Left lung (tissue), 4 donors: ENCODE measurements at regions not wholly inside any gene's neighbourhood (a gene's known extent, or its start where the extent isn't known, plus 50 kb on each side); places are given as distances from the start of the nearest gene placed in this dataset.

Experiments used
- ATAC-seq: fragments of 200-7000 bp; cut with Tn5 transposase; one replicate; pipeline ENCODE4 v1.9.1; 2020; ENCODE audit warnings: moderate library complexity
- DNase-seq, 4 donors: peaks; one replicate each; pipeline ENCODE4 v3.0.0-alpha.2; 2013 to 2020
- H3K27ac ChIP-seq, 2 donors: fragments of 200-600 bp; sonication (generic) in 1 of 2; one replicate each; pipeline versions ENCODE4 v1.5.0 to v1.8.0; 2020 to 2021
- H3K27me3 ChIP-seq, 2 donors: fragments of 200-600 bp; sonication (generic) in 1 of 2; one replicate each; pipeline versions ENCODE4 v1.5.0 to v1.8.0; 2020 to 2021
- H3K36me3 ChIP-seq, 2 donors: fragments of 200-600 bp; sonication (generic) in 1 of 2; one replicate each; pipeline versions ENCODE4 v1.5.0 to v1.8.0; 2020 to 2021
- H3K4me1 ChIP-seq, 2 donors: fragments of 200-600 bp; one replicate each; pipeline ENCODE4 v1.8.0; 2021
- H3K4me3 ChIP-seq, 2 donors: fragments of 200-600 bp; sonication (generic) in 1 of 2; one replicate each; pipeline versions ENCODE4 v1.5.0 to v1.8.0; 2020 to 2021; ENCODE audit warnings: mild to moderate bottlenecking in 1 of 2
- H3K9me3 ChIP-seq, 2 donors: fragments of 200-600 bp; sonication (generic) in 1 of 2; one replicate each; pipeline versions ENCODE4 v1.5.0 to v1.8.0; 2020 to 2021
- intact Hi-C, 2 donors: fragments of 100-400 bp; cut with DNase I; formaldehyde crosslinking; loops; one replicate each; pipeline versions ENCODE4 v1.11.2 to v1.14.2; 2022
- TF ChIP-seq, protein P1 (sequence below), 2 donors: fragments of 200-600 bp; sonication (generic) in 1 of 2; IDR thresholded peaks; one replicate each; pipeline versions ENCODE4 v1.5.0 to v1.8.0; 2021; ENCODE audit warnings: antibody characterized with exemption in 2 of 2
- donor health status: DM: no; HTN: yes; CAD: no.
- donor health status: DM: no; HTN: no; CAD: no.

- Histone ChIP-seq H3K27ac (no peak overlapping the region), H3K36me3 (no peaks in the 10 kb centered on the region), H3K4me3 (no peak overlapping the region), H3K4me1 (no peaks in the 10 kb centered on the region), H3K9me3 (no peaks in the 10 kb centered on the region), H3K27me3 (no peaks in the 10 kb centered on the region)
- DNase-seq (no peak), ATAC-seq (no peak)
- TF ChIP-seq, protein P1, sequence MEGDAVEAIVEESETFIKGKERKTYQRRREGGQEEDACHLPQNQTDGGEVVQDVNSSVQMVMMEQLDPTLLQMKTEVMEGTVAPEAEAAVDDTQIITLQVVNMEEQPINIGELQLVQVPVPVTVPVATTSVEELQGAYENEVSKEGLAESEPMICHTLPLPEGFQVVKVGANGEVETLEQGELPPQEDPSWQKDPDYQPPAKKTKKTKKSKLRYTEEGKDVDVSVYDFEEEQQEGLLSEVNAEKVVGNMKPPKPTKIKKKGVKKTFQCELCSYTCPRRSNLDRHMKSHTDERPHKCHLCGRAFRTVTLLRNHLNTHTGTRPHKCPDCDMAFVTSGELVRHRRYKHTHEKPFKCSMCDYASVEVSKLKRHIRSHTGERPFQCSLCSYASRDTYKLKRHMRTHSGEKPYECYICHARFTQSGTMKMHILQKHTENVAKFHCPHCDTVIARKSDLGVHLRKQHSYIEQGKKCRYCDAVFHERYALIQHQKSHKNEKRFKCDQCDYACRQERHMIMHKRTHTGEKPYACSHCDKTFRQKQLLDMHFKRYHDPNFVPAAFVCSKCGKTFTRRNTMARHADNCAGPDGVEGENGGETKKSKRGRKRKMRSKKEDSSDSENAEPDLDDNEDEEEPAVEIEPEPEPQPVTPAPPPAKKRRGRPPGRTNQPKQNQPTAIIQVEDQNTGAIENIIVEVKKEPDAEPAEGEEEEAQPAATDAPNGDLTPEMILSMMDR (IDR thresholded peaks at IDR 0.05): no peak
- intact Hi-C loops: loop anchor here in 1 of 2 donors (10.0 kb wide), 1 partner anchor 931 kb away; no protein-coding TSS in a partner anchor
These were observed 315.1 kb upstream of the CLINT1 start for GRCh38 chr5:158174026-158174425.

- Histone ChIP-seq H3K4me3 (no peak overlapping the region), H3K27ac (no peak overlapping the region), H3K36me3 (no peaks in the 10 kb centered on the region), H3K4me1 (no peaks in the 10 kb centered on the region), H3K27me3 (no peaks in the 10 kb centered on the region), H3K9me3 (no peaks in the 10 kb centered on the region)
- intact Hi-C loops: loop anchor here in 1 of 2 donors (10.0 kb wide), 1 partner anchor 933 kb away; no protein-coding TSS in a partner anchor
- DNase-seq (no peak), ATAC-seq (no peak)
- TF ChIP-seq, protein P1 (IDR thresholded peaks at IDR 0.05): no peak
These were observed 313.1 kb upstream of the CLINT1 start for GRCh38 chr5:158172005-158172404.

DNA sequence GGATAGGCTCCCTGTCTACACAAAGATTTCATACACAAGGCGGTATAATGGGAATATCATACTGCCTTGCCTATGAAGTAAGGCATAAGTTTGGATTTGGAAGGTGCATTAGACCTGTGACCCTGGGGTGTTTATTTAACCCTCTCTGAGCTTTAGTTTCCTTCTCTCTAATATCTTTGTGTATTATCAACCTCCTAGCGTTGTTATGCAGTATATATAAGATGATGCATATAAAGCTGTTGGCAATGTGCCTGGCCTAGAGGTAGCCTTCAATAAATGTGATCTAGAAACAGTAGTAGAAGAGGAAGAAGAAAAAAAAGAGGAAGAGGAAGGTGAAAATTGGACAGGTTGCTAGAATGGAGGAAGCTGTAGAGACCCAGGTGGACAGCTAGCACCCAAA lies 311.6 kb upstream of the CLINT1 start:
- Histone ChIP-seq H3K4me1 (no peaks in the 10 kb centered on the region), H3K9me3 (no peaks in the 10 kb centered on the region), H3K27ac (no peak overlapping the region), H3K4me3 (no peak overlapping the region), H3K36me3 (no peaks in the 10 kb centered on the region), H3K27me3 (no peaks in the 10 kb centered on the region)
- intact Hi-C loops: loop anchor here in 1 of 2 donors (10.0 kb wide), 1 partner anchor 934 kb away; no protein-coding TSS in a partner anchor
- ATAC-seq: no peak
- no peak for DNase-seq
- TF ChIP-seq, protein P1 (IDR thresholded peaks at IDR 0.05): no peak

DNA sequence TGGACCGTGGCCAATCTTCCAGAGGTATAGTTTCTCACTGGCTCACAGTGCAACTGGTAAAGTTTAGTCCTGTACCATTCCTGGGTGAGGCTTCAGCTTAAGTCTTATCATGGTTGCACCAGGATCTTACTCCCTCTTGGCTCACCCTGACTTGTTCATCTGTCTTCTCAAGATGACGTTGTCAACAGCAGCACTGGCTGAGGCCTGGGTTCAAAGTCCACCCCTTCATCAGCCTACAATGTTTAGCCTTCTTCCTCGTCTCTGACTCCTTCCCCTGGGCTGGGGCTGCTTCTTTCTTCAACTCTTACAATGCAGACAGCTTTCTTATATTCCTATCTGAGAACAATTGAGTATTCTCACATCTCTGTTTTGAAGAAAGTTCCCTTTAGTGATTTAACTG lies 311.1 kb upstream of the CLINT1 start:
- Histone ChIP-seq H3K27ac (no peak overlapping the region), H3K4me3 (no peak overlapping the region), H3K4me1 (no peaks in the 10 kb centered on the region), H3K36me3 (no peaks in the 10 kb centered on the region), H3K9me3 (no peaks in the 10 kb centered on the region), H3K27me3 (no peaks in the 10 kb centered on the region)
- ATAC-seq (no peak), DNase-seq (no peak)
- intact Hi-C loops: loop anchor here in 1 of 2 donors (10.0 kb wide), 1 partner anchor 935 kb away; no protein-coding TSS in a partner anchor
- TF ChIP-seq, protein P1 (IDR thresholded peaks at IDR 0.05): no peak

DNA sequence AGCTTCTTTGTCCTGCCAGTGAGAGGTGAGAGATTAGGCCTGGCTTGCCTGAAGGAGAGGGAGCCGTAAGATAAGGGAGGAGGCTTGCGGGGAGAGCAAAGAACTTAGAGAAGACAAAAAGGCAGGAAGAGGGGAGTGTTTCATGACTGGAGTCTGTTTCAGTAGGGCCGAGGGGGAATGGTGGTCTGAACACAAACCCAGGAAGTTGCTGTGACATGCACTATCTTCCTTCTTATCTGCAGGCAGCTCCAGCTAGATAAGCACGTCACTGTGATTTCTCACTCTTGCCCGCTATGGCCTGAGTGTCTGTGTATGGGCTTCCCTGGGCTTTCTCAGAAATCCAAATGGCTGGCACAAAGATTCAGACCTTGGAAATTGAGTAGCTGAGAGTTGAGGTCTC lies 307.5 kb upstream of the CLINT1 start:
- no peak overlapping the region for H3K27ac ChIP-seq
- no peak overlapping the region for H3K4me3 ChIP-seq
- TF ChIP-seq, protein P1 (IDR thresholded peaks at IDR 0.05): no peak
- no peaks in the 10 kb centered on the region for H3K27me3 ChIP-seq
- no peaks in the 10 kb centered on the region for H3K9me3 ChIP-seq
- intact Hi-C loops: no loop called here
- no peaks in the 10 kb centered on the region for H3K36me3 ChIP-seq
- DNase-seq: no peak
- no peak for ATAC-seq
- no peaks in the 10 kb centered on the region for H3K4me1 ChIP-seq
